ENCODE measurements at regions not wholly inside any gene's neighbourhood (a gene's known extent, or its start where the extent isn't known, plus 50 kb on each side); places are given as distances from the start of the nearest gene placed in this dataset.

DNA sequence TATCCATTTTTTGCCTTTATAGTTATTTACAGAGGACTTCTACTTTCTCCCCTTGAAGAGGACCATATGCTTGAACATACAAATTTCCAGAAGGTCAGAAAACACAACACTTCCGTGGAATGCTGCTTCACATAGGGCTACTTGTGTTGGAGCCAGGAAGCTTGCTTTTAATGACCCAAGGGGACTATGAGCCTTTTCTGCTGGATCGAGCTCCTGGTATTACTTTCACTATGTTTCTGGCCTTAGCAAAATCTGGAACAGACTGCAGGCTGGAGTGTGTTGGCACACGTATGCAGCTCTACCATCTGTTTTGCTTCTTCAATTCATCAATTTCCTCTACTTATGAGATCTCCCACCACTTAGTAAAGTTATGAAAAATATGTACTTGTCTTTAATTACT, 69.3 kb upstream of the CBLB start:
- no peak for TF ChIP-seq ZNF274 (IDR thresholded peaks at IDR 0.05; ENCODE audit: low read depth, low read length)
- no peak for TF ChIP-seq YY1 (IDR thresholded peaks at IDR 0.05; ENCODE audit: insufficient read depth, insufficient read length)
